Neural crest cell (in vitro differentiated cells): ENCODE measurements at regions not wholly inside any gene's neighbourhood (a gene's known extent, or its start where the extent isn't known, plus 50 kb on each side); places are given as distances from the start of the nearest gene placed in this dataset.

ENCODE experiments used
- DNase-seq: peaks from one replicate; pipeline ENCODE4 v3.0.0; 2021; ENCODE audit warnings: low read depth, mixed read lengths, low spot score
- H3K27ac Mint-ChIP-seq: one replicate; pipeline ENCODE4 v1.8.0; 2021; ENCODE audit warnings: mild to moderate bottlenecking, mixed read lengths; ENCODE audit not compliant: unreplicated experiment
- H3K27me3 Mint-ChIP-seq: 2 replicates; pipeline ENCODE4 v1.8.0; 2021; ENCODE audit warnings: low read depth, mild to moderate bottlenecking, mixed read lengths
- H3K36me3 Mint-ChIP-seq: 2 replicates; pipeline ENCODE4 v1.8.0; 2021; ENCODE audit warnings: low read depth, mild to moderate bottlenecking, mixed read lengths
- H3K4me1 Mint-ChIP-seq: 2 replicates; pipeline ENCODE4 v1.8.0; 2021; ENCODE audit warnings: mixed read lengths
- H3K4me3 Mint-ChIP-seq: one replicate; pipeline ENCODE4 v1.8.0; 2021; ENCODE audit warnings: mild to moderate bottlenecking, mixed read lengths
- H3K9me3 Mint-ChIP-seq: 2 replicates; pipeline ENCODE4 v1.8.0; 2021; ENCODE audit warnings: mixed read lengths
- TF ChIP-seq, protein P1 (sequence below): fragments of 200-600 bp; sonication (generic); conservative IDR thresholded peaks from 2 replicates; pipeline ENCODE4 v1.5.0; 2021; ENCODE audit warnings: antibody characterized with exemption, mild to moderate bottlenecking

DNA sequence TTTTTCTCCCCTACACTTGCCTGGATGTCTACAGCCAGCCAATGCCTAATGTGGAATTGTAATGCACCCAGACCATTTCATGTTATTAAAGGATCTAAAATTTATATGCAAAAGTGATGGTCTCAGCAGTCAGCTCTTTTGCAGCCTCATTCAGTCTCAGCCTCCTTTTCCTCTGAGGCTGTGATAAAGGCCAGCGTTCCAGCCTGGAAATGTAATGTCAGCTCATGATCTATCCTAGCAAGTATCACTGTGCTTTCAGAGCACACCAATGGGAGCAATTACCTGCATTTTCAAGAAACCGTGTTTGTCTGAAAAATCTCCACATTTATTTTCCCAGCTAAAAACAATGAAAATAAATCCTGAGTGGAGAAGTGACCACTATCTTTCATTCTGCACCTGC, 274.6 kb downstream of the CDH20 start:
- peaks cover 18% of the 10 kb centered on the region for H3K27me3 Mint-ChIP-seq
- H3K27ac Mint-ChIP-seq, result no peak overlapping the region
- H3K9me3 Mint-ChIP-seq, result peaks cover 8% of the 10 kb centered on the region
- TF ChIP-seq, protein P1, sequence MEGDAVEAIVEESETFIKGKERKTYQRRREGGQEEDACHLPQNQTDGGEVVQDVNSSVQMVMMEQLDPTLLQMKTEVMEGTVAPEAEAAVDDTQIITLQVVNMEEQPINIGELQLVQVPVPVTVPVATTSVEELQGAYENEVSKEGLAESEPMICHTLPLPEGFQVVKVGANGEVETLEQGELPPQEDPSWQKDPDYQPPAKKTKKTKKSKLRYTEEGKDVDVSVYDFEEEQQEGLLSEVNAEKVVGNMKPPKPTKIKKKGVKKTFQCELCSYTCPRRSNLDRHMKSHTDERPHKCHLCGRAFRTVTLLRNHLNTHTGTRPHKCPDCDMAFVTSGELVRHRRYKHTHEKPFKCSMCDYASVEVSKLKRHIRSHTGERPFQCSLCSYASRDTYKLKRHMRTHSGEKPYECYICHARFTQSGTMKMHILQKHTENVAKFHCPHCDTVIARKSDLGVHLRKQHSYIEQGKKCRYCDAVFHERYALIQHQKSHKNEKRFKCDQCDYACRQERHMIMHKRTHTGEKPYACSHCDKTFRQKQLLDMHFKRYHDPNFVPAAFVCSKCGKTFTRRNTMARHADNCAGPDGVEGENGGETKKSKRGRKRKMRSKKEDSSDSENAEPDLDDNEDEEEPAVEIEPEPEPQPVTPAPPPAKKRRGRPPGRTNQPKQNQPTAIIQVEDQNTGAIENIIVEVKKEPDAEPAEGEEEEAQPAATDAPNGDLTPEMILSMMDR, result no peak
- peaks cover 14% of the 10 kb centered on the region for H3K4me1 Mint-ChIP-seq
- no peaks in the 10 kb centered on the region for H3K36me3 Mint-ChIP-seq
- no peak overlapping the region for H3K4me3 Mint-ChIP-seq
- DNase-seq, result no peak

DNA sequence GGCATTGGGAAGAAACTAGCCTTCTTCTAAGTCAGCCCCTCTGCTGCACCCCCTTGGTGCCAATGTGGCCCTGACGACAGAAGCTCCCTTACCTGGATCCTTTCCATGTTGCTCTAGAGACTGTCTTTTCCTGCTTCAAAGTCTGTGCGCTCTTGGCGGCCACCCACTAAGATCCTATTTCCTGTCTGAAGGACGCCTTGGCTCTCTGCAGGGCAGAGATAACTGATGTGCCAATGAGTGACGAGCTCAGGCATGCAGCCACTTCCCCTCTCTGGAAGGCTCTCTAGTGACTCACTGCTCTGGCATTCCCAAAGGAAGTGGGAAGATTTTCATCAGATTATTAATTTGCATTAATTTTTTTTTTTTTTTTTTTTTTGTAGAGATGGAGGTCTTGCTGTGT, 273.5 kb downstream of the CDH20 start:
- Mint-ChIP-seq H3K4me3 (peak overlapping the region; percentile 32), H3K27ac (no peak overlapping the region), H3K36me3 (no peaks in the 10 kb centered on the region), H3K27me3 (peaks cover 18% of the 10 kb centered on the region), H3K9me3 (peaks cover 8% of the 10 kb centered on the region), H3K4me1 (peaks cover 14% of the 10 kb centered on the region)
- TF ChIP-seq, protein P1, result no peak
- no peak for DNase-seq

DNA sequence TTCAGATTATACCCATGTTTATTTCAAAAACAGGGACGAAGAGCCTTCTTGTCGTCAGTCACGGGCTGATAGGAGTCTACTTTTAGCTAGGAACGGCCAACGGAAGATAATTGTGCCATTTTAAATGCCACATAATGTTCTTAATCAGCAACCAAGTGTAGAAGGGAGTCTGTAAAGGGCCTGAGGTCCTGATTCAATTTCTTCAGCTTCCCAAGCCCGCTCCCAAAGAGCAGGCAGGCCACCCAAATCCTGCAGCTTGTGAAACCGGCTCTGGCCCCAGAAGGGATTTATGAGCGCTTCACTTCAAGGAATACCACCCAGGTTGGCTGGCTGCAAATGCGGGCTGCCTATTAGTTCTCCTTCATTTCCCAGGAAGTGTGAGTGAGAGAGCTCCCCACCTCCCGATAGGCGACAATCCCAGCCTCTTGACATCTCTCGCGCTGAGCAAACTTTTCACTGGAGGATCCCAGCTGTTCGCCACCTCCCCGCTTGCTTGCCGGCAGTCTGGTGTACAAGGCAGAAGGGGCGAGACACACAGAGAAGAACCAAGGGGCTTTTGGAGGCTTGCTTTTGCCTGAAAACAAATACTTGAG, 272.9 kb downstream of the CDH20 start:
- H3K4me1 Mint-ChIP-seq, result peaks cover 14% of the 10 kb centered on the region
- peak overlapping the region; percentile 40 for H3K27ac Mint-ChIP-seq
- peaks cover 18% of the 10 kb centered on the region for H3K27me3 Mint-ChIP-seq
- TF ChIP-seq, protein P1, result no peak
- H3K4me3 Mint-ChIP-seq, result peak overlapping the region; percentile 47
- H3K9me3 Mint-ChIP-seq, result peaks cover 4% of the 10 kb centered on the region
- no peak for DNase-seq
- no peaks in the 10 kb centered on the region for H3K36me3 Mint-ChIP-seq

DNA sequence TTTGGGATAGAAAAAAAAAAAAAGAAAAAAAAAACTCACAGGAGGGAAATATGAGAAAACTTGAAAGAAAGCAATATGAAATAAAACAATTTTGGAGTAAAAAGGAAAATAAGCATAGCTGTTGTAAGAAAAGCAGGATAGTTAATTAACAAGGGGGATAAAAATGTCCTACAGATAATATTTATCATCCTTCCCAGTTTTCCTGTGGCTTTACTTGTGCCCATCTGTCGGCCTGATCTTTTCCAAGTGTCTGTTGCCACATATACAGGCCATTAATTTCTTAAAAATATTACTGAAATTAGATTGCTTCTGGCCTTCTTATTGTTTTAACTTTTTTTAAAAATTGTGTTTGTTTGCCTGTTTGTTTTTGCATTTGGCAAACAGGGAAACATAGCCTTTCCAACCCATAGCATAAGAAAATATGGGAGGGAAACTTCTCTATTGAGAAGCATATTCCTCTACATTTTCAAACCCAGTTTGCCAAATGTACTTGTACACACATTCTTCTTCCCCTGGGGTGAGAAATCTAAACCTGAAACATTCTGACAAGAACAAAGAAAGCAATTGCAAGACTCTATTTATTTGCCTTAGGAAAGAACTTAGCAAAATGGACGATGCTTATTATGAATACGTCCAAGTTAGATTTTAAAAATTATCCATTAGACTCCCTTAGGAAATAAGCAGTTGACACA, 272.3 kb downstream of the CDH20 start:
- TF ChIP-seq, protein P1, result no peak
- Mint-ChIP-seq H3K27me3 (peaks cover 18% of the 10 kb centered on the region), H3K36me3 (no peaks in the 10 kb centered on the region), H3K4me3 (peak overlapping the region; percentile 4), H3K4me1 (peaks cover 14% of the 10 kb centered on the region), H3K9me3 (no peaks in the 10 kb centered on the region), H3K27ac (no peak overlapping the region)
- no peak for DNase-seq
